AG08396 (cell line): ENCODE measurements at regions not wholly inside any gene's neighbourhood (a gene's known extent, or its start where the extent isn't known, plus 50 kb on each side); places are given as distances from the start of the nearest gene placed in this dataset.
"Not testable (repeated sequence)": the region's sequence is repeated elsewhere in the genome, so short reads cannot be mapped to it uniquely, and the experiment has no call there.

Experiments used
- DNase-seq: peaks from one replicate; pipeline ENCODE4 v3.0.0; 2012; ENCODE audit warnings: low spot score, mixed read lengths

- no peak for DNase-seq
Measured at GRCh38 chr6:98325366-98325765, 509.0 kb upstream of the POU3F2 start.

DNA sequence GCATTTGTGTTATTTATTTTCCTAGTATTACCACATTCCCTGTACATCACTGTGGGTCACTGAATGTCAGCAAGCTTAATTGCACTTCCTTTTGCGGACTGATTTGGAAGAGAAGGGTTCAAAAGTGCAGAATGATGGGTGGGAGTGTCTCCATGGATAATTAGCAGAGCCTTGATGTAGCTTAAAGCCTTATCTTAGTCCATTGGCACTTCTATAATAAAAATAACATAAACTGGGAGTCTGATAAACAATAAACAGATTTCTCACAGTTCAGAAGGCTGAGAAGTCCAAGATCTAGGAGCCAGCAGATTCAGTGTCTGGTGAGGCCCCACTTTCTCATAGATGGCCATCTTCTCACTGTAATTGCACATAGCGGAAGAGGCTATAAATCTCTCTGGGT, 501.1 kb upstream of the POU3F2 start:
- DNase-seq, result no peak

DNA sequence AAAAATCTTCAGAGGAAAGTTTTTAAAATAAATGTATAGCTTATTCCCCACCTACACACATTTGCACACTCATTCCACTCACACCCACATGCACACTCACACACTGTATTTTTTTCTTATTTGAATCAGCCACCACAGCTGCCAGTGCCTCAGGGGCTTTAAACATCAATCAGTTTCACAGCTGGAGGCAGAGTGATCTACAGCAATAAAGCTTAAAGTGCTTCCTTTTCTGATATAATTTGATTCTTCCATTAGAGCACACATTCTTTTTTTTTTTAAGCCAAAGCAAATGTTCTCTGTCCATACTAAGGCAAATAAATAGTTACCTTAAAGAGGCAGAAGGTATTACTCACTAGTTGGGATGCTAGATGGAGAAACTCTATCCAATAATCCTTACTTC, 498.8 kb upstream of the POU3F2 start:
- DNase-seq, result no peak

DNA sequence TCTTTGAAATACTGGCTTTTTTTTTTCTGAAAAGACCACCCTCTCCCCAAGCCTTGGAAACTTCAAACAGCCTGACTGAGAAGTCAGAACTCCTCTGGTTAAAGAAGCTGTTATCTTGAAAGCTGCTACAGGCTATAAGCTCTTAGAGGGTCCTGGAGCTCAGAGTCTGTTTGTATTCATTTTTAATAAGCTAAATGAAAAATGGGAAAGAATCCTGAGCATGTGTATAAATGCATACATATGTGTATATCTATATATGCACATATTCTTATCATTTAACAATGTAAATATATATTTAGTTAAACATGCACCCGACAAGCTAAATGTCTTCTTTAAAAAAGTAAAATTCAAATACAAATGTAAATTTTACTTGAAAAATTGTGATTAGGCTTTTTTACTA, 494.9 kb upstream of the POU3F2 start:
- DNase-seq, result no peak

- DNase-seq, result no peak
Measured at GRCh38 chr6:98343004-98343403, 491.4 kb upstream of the POU3F2 start.

DNA sequence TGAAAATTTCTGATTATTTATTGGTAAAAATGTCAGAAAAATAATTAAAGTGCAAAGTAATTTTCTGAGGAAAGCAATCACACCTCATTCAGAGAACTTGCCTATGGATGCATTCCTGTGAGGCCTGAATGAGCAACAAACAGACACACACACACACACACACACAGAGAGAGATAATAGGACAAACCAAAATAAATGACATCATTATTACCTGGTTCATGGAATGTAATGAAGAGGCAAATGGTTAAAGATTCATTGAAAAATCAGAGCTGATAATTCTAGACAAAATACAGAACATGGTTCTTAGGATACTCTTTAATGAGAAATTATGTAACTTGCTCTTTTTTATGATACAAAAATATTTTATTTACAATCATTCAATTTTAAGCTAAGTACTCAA, 490.6 kb upstream of the POU3F2 start:
- DNase-seq, result no peak

GRCh38 chr6:98352348-98352747, 482.0 kb upstream of the POU3F2 start:
- no peak for DNase-seq

GRCh38 chr6:98358173-98358572, 476.2 kb upstream of the POU3F2 start:
- DNase-seq, result no peak

- DNase-seq, result no peak
Measured at GRCh38 chr6:98366371-98366770, 468.0 kb upstream of the POU3F2 start.

- no peak for DNase-seq
Measured at GRCh38 chr6:98380589-98380988, 453.8 kb upstream of the POU3F2 start.

- DNase-seq, result no peak
Measured at GRCh38 chr6:98382246-98382645, 452.1 kb upstream of the POU3F2 start.

GRCh38 chr6:98384334-98384733, 450.0 kb upstream of the POU3F2 start:
- DNase-seq, result no peak

GRCh38 chr6:98384801-98385200, 449.6 kb upstream of the POU3F2 start:
- DNase-seq, result no peak

DNA sequence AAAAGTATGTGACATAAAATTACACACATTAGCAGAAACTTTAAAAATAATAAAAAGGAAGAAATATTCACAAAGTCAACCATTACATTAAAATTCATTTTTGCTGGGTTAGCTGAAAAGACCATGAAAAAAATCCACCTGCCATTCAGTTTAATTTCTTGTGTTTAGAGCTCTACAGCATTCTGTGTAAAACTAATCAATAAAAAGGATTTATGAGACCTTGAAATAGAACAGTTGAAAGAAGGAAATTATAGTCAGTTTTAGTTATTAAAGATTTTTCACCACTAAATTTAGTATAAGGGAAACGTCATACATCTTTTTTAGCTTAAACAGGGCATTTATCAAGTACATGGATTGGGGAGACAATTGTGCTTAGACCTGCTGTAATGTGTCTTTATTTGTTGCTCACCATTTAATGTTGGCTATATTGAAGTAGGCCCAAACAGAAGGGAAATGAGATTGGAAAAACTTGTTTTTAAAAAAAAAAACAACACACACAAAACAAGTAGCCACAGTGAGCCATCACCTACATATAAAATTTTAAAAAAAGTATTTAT, 438.7 kb upstream of the POU3F2 start:
- DNase-seq, result no peak

- DNase-seq, result no peak
Measured at GRCh38 chr6:98416027-98416426, 418.3 kb upstream of the POU3F2 start.

- DNase-seq, result not testable (repeated sequence)
Measured at GRCh38 chr6:98416497-98417158, 417.7 kb upstream of the POU3F2 start.

- no peak for DNase-seq
Measured at GRCh38 chr6:98433325-98434056, 400.9 kb upstream of the POU3F2 start.

- DNase-seq, result no peak
Measured at GRCh38 chr6:98443633-98444032, 390.7 kb upstream of the POU3F2 start.

DNA sequence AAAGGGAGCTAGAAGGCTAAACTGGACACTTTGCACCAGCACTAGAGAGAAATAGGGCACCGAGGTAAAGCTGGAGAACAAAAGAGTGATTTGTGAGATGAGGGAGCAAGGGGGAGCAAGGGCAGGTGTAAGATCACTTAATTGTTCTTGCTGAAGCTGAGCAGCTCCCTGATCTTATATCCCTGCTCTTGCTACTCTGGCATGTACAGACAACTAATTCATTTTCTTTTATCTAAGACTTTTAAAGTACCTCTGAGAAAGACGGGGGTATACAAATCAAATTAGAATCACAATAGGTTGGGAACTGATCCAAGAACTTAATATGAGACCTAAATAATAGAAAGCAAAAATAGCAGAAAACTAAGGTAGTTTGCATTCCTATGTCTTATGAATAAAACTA, 381.7 kb upstream of the POU3F2 start:
- DNase-seq, result no peak

- no peak for DNase-seq
Measured at GRCh38 chr6:98454809-98455322, 379.5 kb upstream of the POU3F2 start.

DNA sequence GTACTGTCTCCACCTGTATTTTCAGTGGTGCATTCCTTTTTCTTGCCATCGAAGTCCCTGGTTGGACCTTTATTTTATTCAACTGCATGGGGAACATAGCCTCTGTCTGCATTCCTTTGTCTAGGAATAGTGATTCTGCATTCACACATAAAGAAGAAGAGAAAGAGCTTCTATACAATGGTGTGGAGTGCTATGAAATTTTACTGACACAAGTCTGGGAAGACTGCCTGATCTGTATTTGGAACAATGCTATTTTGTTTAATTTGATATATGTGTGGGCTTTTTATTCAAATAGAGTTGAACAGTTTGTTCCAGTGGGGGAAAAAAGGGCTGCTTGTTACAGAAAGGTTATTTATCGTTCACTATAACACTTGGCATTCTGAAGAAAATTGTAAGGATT, 375.7 kb upstream of the POU3F2 start:
- DNase-seq, result no peak

DNA sequence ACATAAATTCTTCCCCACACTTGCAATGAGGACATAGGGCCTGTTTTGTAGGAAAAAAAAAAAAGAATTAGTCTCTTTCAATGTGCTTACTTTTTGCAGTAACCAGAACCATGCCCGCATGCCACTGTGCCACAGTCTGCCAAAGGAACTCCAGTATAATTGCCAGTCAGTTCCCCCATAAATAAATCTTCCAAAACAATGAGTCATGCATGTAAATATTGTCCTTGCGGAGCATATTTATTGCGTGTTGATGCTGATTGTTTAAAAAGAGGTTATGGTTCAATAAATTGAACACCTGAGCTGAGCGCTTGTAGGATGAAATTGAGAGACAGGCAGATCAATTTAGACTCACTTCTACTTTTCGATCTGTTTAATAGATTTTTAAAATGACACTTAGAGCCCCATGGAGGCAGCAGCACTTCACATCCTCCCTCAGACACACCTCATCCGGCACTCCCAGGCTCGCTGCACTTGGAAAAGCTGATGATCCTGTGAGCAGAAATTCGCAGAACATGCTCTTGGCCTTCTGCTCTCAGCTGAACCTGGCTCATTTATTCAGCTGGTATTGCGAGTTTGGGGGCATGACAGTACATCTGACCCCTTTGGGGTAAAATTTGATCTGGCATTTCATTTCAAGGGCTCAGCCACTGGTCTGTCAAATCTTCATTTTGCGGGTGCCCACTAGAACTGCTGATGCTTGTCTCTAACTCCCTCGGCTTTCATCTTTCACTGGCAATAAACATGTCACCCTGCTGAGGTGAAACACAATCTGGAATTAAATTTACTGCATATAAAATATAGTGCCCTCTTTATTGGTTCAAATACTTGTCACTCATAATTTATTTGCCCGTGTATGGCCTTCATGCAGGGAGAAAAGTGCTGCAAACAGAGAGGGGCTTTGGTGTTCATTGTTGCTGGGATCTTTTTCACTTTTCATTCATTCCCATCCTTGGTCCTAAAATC, 371.1 kb upstream of the POU3F2 start:
- DNase-seq, result no peak
